ENCODE measurements at regions not wholly inside any gene's neighbourhood (a gene's known extent, or its start where the extent isn't known, plus 50 kb on each side); places are given as distances from the start of the nearest gene placed in this dataset.

- WGBS, 2 donors, result 62 to 64% methylated on average over 15 to 17 of the region's 17 CpGs
- no peak overlapping the region for H3K27ac ChIP-seq
- no peak overlapping the region for H3K4me3 ChIP-seq
- no peak for DNase-seq
- H3K9me3 ChIP-seq, result no peaks in the 10 kb centered on the region
- no peaks in the 10 kb centered on the region for H3K27me3 ChIP-seq
- no peak for ATAC-seq
- intact Hi-C loops (cut with DNase I), result no loop called here
- no peaks in the 10 kb centered on the region for H3K36me3 ChIP-seq (replicated peaks in 1 of 2; ENCODE audit: insufficient read depth in 1 of 2, low read depth in 2 of 2)
- TF ChIP-seq POLR2A (IDR thresholded peaks at IDR 0.05), result no peak
- TF ChIP-seq, protein P1, sequence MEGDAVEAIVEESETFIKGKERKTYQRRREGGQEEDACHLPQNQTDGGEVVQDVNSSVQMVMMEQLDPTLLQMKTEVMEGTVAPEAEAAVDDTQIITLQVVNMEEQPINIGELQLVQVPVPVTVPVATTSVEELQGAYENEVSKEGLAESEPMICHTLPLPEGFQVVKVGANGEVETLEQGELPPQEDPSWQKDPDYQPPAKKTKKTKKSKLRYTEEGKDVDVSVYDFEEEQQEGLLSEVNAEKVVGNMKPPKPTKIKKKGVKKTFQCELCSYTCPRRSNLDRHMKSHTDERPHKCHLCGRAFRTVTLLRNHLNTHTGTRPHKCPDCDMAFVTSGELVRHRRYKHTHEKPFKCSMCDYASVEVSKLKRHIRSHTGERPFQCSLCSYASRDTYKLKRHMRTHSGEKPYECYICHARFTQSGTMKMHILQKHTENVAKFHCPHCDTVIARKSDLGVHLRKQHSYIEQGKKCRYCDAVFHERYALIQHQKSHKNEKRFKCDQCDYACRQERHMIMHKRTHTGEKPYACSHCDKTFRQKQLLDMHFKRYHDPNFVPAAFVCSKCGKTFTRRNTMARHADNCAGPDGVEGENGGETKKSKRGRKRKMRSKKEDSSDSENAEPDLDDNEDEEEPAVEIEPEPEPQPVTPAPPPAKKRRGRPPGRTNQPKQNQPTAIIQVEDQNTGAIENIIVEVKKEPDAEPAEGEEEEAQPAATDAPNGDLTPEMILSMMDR (IDR thresholded peaks at IDR 0.05), result no peak
- H3K4me1 ChIP-seq, result no peaks in the 10 kb centered on the region
Measured at GRCh38 chr15:98146031-98146820, 185.7 kb downstream of the ARRDC4 start.

- TF ChIP-seq, protein P1 (IDR thresholded peaks at IDR 0.05), result no peak
- no peak for TF ChIP-seq POLR2A (IDR thresholded peaks at IDR 0.05)
- H3K36me3 ChIP-seq (replicated peaks in 1 of 2; ENCODE audit: insufficient read depth in 1 of 2, low read depth in 2 of 2), result no peaks in the 10 kb centered on the region
- H3K27me3 ChIP-seq, result no peaks in the 10 kb centered on the region
- intact Hi-C loops (cut with DNase I), result no loop called here
- H3K4me3 ChIP-seq, result no peak overlapping the region
- H3K4me1 ChIP-seq, result no peaks in the 10 kb centered on the region
- 43 to 59% methylated on average over 1 to 5 of the region's 5 CpGs for WGBS, 2 donors
- ATAC-seq (no peak), DNase-seq (no peak)
- H3K27ac ChIP-seq, result no peak overlapping the region
- no peaks in the 10 kb centered on the region for H3K9me3 ChIP-seq
Measured at GRCh38 chr15:98147415-98147814, 186.9 kb downstream of the ARRDC4 start.

GRCh38 chr15:98150084-98150483 lies 189.6 kb downstream of the ARRDC4 start:
- no peak overlapping the region for H3K27ac ChIP-seq
- 54 to 75% methylated on average over 2 of the region's 2 CpGs for WGBS, 2 donors
- TF ChIP-seq POLR2A (IDR thresholded peaks at IDR 0.05), result no peak
- TF ChIP-seq, protein P1 (IDR thresholded peaks at IDR 0.05), result no peak
- no peaks in the 10 kb centered on the region for H3K36me3 ChIP-seq (replicated peaks in 1 of 2; ENCODE audit: insufficient read depth in 1 of 2, low read depth in 2 of 2)
- DNase-seq, result no peak
- intact Hi-C loops (cut with DNase I), result no loop called here
- no peaks in the 10 kb centered on the region for H3K9me3 ChIP-seq
- no peak overlapping the region for H3K4me3 ChIP-seq
- no peak for ATAC-seq
- no peaks in the 10 kb centered on the region for H3K4me1 ChIP-seq
- H3K27me3 ChIP-seq, result no peaks in the 10 kb centered on the region

GRCh38 chr15:98150536-98150935 lies 190.0 kb downstream of the ARRDC4 start:
- no peak overlapping the region for H3K27ac ChIP-seq
- no peaks in the 10 kb centered on the region for H3K4me1 ChIP-seq
- H3K36me3 ChIP-seq (replicated peaks in 1 of 2; ENCODE audit: insufficient read depth in 1 of 2, low read depth in 2 of 2), result no peaks in the 10 kb centered on the region
- no peak overlapping the region for H3K4me3 ChIP-seq
- TF ChIP-seq, protein P1 (IDR thresholded peaks at IDR 0.05), result no peak
- no peak for TF ChIP-seq POLR2A (IDR thresholded peaks at IDR 0.05)
- no peaks in the 10 kb centered on the region for H3K27me3 ChIP-seq
- 29 to 30% methylated on average over 3 of the region's 3 CpGs for WGBS, 2 donors
- intact Hi-C loops (cut with DNase I), result no loop called here
- H3K9me3 ChIP-seq, result no peaks in the 10 kb centered on the region
- ATAC-seq (no peak), DNase-seq (no peak)

DNA sequence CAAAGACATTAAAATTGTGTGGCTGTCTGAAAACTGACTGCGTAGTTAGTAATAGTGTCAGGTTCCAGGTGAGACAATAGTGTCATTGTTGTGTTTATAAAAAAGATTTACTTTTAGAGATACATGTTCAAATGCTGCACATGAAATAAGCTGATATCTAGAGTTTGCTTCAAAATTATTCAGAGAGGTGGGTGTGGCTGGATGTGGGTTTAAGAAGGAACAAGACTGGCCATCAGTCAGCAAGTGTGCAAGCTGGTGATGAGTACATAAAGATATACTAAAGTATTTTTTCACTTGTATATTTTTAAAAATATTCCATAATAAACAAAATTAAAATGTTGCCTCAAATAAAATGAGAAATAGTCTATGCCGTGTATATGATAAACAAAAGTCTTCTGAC lies 190.6 kb downstream of the ARRDC4 start:
- WGBS, 2 donors, result 58 to 63% methylated on average over 2 of the region's 2 CpGs
- Histone ChIP-seq H3K36me3 (replicated peaks in 1 of 2; ENCODE audit: insufficient read depth in 1 of 2, low read depth in 2 of 2) (no peaks in the 10 kb centered on the region), H3K4me3 (no peak overlapping the region), H3K4me1 (no peaks in the 10 kb centered on the region), H3K27ac (no peak overlapping the region), H3K27me3 (no peaks in the 10 kb centered on the region), H3K9me3 (no peaks in the 10 kb centered on the region)
- no peak for TF ChIP-seq POLR2A (IDR thresholded peaks at IDR 0.05)
- TF ChIP-seq, protein P1 (IDR thresholded peaks at IDR 0.05), result no peak
- intact Hi-C loops (cut with DNase I), result no loop called here
- DNase-seq (no peak), ATAC-seq (no peak)
